AG09309 (cell line): ENCODE measurements at regions not wholly inside any gene's neighbourhood (a gene's known extent, or its start where the extent isn't known, plus 50 kb on each side); places are given as distances from the start of the nearest gene placed in this dataset.

Experiments
- DNase-seq: peaks from one replicate; pipeline ENCODE4 v3.0.0-alpha.2; 2010; ENCODE audit warnings: low read depth
- H3K4me3 ChIP-seq: 2 replicates; pipeline ENCODE4 v1.5.1; 2011; ENCODE audit warnings: mild to moderate bottlenecking, low read depth, low read length, moderate library complexity; ENCODE audit not compliant: control insufficient read depth
- TF ChIP-seq, protein P1 (sequence below): IDR thresholded peaks from 2 replicates; pipeline ENCODE4 v1.5.1; 2011; ENCODE audit warnings: mild to moderate bottlenecking, low read depth, low read length, inconsistent platforms; ENCODE audit not compliant: insufficient read depth, control insufficient read depth; ENCODE audit errors: missing control alignments

DNA sequence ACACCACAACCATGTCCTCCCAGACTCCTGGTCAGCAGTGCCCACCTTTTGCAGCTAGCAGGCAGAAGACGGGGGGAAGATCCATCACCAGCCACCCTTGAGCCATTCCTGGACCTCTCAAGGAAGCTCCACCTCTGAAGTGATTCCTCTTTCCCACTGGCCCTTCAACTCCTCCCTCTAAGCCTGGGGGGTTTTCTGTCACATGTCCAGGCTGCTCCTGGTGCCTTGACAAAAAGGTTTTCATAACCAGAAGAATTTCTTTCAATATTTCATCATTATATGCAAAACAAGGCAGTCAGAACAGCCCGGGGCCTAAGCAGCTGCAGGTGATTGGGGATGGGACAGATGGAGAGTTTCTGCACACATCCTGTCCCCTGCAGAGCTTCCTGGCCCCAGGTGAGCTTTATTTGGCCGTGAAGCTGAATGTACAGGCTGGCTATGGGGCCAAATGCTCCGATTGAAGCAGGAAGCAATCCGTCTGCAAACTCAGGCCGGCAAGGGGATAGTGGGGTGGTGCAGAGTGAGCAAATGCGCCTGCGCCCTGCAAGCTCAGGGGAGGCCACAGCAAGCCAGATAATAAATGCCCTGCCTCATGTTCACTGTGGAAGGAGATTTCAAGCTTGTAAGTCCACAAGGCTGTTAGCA, 173.5 kb downstream of the C5orf15 start:
- DNase-seq, result no peak
- H3K4me3 ChIP-seq, result no peak overlapping the region
- TF ChIP-seq, protein P1, sequence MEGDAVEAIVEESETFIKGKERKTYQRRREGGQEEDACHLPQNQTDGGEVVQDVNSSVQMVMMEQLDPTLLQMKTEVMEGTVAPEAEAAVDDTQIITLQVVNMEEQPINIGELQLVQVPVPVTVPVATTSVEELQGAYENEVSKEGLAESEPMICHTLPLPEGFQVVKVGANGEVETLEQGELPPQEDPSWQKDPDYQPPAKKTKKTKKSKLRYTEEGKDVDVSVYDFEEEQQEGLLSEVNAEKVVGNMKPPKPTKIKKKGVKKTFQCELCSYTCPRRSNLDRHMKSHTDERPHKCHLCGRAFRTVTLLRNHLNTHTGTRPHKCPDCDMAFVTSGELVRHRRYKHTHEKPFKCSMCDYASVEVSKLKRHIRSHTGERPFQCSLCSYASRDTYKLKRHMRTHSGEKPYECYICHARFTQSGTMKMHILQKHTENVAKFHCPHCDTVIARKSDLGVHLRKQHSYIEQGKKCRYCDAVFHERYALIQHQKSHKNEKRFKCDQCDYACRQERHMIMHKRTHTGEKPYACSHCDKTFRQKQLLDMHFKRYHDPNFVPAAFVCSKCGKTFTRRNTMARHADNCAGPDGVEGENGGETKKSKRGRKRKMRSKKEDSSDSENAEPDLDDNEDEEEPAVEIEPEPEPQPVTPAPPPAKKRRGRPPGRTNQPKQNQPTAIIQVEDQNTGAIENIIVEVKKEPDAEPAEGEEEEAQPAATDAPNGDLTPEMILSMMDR, result no peak

DNA sequence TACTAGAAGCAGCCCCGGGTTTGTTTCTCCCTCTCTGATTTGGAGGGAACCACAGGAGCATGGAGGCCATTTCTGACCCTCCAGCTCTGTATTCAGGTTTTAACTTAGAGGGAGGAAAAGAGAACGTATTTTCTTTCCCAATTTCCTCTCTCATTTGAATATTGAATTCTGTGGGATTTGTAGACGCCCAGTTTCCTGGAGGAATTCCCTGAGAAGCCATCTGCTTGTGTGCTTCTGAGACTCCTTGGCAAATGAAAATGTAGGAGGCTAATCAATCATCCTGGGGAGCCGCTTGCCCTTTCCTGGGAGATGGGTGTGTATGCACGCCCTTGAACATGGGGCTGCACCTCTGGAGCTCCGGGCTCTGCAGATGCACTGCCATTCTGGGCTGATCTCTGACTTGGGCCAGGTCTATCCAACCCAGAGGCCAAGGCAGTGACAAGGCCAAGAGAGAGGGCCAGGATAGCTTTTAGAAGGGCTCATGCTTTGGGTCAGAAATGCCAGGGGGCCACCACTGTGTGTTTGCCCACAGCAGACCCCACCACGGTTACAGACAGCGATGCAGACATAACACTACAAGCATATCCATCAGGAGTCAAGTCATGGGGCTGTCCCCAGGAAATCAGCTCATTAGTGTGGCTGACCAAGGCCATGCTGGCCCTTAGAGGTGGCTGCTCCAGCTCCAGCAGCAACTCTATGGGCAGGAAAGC, 174.5 kb downstream of the C5orf15 start:
- DNase-seq, result no peak
- TF ChIP-seq, protein P1, result no peak
- no peak overlapping the region for H3K4me3 ChIP-seq

DNA sequence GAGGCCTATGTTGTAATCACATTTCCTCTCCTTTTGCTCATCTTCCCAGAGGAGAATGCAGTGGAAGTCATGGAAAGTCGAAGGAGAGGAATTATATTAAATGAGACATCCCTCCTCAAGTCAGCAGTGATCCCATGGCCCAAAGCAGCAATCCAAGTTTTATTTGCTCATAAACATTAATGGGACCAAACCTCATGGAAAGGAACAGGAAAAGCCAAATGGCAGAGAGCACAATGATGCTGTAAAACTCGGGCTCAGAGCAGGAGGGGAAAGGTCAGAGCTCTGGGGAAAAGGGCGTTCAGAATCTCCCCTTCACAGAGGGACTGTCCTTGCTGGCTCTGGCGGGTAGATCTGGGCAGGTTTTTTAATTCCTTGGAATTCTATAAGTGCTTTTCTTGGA, 175.8 kb downstream of the C5orf15 start:
- no peak for DNase-seq
- no peak overlapping the region for H3K4me3 ChIP-seq
- TF ChIP-seq, protein P1, result no peak

DNA sequence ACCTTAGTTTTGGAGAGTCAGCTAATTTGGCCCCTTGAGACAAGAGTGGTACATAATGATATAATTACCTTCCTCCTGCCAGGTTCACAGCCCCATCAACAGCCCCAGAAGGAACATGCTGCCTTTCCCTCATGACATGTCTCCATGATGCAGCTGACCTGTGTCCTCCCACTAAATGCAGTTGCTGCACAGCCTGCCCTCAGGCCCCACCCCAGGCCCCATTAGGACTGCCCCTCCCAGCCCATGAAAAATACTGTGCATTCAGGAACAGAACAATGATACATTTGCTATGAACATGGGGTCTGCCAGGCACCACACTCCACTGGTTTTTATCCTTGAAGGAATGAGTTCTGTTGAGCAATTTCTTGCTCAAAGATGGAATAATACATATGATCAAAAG, 176.4 kb downstream of the C5orf15 start:
- no peak for DNase-seq

DNA sequence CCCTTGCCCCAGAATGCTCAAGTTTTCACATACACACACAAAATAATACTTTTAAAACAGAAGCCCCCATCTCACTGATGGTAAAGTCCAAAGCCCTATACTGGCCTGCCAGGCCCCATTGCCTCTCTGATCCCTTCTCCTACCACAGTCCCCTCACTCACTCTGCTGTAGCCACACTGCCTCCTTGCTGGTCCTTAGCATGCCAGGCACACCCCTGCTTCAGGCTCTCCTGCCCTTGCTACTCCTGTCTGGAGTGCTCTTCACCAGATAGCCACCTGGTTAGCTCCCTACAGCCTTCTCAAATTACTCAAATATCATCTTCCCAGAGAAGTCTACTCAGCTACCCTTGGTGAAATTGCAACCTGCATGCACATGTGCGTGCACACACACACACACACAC, 177.5 kb downstream of the C5orf15 start:
- no peak overlapping the region for H3K4me3 ChIP-seq
- DNase-seq, result no peak
- TF ChIP-seq, protein P1, result no peak

More for the DNA sequence above, 176.4 kb downstream of the C5orf15 start:
- no peak overlapping the region for H3K4me3 ChIP-seq
- TF ChIP-seq, protein P1, result no peak

DNA sequence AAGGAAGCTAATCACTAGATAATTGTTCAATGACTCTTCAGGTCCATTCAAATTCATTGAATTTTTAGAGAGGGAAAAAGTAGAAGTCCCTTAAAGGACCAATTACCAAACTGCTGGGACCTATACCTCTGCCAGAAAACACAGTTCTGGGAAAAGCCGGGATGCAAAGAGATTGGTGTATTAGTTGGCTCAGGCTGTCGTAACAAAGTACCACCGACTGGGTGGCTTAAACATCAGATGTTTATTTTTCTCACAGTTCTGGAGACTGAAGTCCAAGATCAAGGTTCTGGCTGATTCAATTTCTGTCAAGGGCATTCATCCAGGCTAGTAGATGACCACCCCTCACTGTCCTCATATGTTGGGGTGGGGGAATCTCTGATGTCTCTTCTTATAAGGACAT, 177.1 kb upstream of the FSTL4 start:
- no peak for DNase-seq
- H3K4me3 ChIP-seq, result no peak overlapping the region
- TF ChIP-seq, protein P1, result no peak
